HG03565 (cell line): ENCODE measurements at regions not wholly inside any gene's neighbourhood (a gene's known extent, or its start where the extent isn't known, plus 50 kb on each side); places are given as distances from the start of the nearest gene placed in this dataset.

Experiments
- ATAC-seq: cut with Tn5 transposase; IDR thresholded peaks from one replicate; pipeline ENCODE4 v1.9.1; 2021; ENCODE audit warnings: mild to moderate bottlenecking, moderate library complexity; ENCODE audit not compliant: unreplicated experiment

GRCh38 chr9:84575705-84576104 is 93.8 kb upstream of the NTRK2 start:
- no peak for ATAC-seq

DNA sequence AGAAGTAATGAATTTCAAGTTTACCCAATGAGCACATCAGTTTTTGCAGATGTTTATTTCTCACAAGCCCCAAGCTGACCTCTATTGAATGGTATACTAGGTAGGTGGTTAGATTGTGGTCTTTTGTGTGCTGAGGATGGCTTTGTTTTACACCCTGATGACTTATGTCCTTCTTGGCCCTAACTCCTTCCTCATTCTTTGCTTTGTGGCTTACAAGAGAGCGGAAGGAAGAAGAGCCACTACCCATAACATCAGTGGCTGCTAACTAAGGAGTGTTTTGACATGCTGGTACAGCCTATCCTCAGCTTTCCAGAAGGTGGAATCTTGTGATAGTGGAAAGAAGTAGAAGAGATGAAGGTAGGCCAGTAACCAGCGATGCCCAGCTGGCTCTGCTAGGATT is 85.7 kb upstream of the NTRK2 start:
- no peak for ATAC-seq

GRCh38 chr9:84586662-84587061 is 82.9 kb upstream of the NTRK2 start:
- ATAC-seq, result no peak

GRCh38 chr9:84587153-84587552 is 82.4 kb upstream of the NTRK2 start:
- ATAC-seq, result no peak

GRCh38 chr9:84589542-84589941 is 80.0 kb upstream of the NTRK2 start:
- no peak for ATAC-seq

GRCh38 chr9:84590706-84591105 is 78.8 kb upstream of the NTRK2 start:
- no peak for ATAC-seq

- no peak for ATAC-seq
Measured at GRCh38 chr9:84592918-84593317, 76.6 kb upstream of the NTRK2 start.

DNA sequence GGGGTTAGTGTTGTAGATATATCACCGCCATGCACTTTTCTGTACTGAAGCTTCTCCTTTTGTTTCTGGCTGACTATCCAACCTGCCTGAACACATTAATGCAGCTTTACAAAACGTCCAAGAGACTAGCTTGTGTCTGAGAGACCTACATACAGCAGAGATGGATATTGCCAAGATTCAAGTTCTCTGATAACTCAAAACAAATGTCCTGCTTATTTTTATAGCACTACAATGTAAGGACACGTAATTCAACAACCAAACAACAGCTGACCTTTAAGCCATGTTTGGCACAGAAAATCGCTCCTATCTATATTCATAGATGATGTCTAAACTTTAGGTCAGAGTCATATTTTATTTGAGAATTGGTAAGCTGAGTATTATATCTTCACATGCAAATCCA is 76.2 kb upstream of the NTRK2 start:
- ATAC-seq, result no peak

DNA sequence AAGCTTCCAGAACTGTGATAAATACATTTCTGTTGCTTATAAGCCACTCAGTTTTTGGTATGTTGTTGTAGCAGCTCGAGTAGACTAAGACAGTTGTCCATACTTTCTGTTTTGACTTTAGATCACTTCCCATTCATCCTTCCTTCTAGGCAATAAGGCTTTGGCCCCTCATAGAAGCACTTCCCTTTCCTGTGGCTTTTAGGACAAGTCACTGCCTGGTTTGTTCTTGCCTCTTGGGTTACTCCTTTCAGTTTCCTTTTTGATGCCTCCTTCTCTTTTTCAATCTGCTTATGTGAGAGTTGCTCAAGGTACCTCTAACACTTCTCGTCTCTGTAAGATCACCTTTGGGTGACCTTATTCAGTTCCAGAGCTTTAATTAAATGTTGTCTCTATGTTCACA is 72.4 kb upstream of the NTRK2 start:
- peak; percentile 92 for ATAC-seq

DNA sequence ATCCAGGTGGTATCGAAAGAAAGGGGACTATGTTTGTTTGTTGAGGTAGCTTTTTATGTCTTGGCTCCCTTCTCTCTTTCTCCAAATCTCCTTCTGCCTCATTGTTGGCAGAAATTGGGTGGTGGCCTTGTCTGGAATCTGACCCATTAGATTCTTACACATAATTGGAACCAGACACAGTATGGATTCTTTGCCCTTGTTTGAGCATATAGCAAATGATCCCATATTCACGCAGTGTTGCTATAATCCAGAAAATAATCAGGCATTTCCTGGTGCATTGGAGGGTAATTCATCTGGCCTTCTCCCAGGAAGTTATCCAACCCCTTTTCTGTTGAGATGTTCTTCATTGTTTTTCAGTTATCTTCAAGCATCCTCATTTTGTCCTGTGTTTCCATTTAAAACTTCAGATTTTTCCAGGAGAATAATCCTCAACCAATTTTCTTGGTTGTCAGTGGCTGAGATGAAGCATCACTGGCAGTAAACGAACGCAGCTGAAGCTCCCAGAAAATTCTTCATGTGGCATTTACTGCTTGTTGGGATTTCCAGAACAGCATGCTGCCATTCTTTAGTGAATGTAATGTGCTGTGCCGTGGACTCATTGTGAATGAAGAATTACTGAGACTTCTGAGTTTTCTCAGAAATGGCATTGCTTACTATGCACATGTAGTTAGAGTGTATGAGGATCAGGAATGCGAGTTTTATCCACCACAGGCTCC is 70.5 kb upstream of the NTRK2 start:
- no peak for ATAC-seq

- no peak for ATAC-seq
Measured at GRCh38 chr9:84600739-84601138, 68.8 kb upstream of the NTRK2 start.

DNA sequence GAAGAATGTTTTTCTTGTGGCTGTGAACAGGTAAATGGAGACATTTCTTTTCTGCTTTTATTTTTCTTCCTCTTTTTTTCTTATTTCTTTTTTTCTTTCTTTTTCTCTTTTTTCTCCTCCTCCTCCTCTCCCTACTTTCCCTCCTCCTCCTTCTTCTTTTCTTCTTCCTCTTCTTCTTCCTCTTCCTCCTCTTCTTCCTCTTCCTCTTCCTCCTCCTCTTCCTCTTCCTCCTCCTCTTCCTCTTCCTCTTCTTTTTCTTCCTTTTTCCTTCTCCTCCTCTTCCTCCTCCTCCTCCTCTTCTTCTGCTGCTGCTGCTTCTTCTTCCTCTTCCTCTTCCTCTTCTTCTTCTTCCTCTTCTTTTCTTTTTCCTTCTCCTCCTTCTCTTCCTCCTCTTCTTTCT is 65.3 kb upstream of the NTRK2 start:
- no peak for ATAC-seq

GRCh38 chr9:84609779-84610178 is 59.8 kb upstream of the NTRK2 start:
- ATAC-seq, result no peak

- no peak for ATAC-seq
Measured at GRCh38 chr9:84613431-84613830, 56.1 kb upstream of the NTRK2 start.

DNA sequence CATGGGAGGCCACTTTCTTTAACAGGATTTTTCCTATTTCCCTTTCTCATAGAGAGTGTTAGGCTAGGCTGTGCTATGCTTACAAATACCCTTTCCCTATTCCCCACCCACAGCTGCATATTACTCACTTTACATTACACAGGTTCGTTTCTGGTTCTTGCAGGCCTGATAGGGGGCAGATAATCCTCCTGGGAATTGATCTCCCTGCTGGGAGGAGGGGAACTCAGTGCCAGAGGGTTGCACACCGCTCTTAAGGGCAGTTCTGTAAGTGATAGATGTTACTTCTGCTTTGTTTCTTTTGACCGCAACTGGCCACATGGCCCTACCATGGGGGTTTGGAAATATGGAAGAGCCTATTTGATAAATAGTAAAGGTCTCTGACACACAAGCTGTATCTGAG is 54.0 kb upstream of the NTRK2 start:
- ATAC-seq, result no peak

GRCh38 chr9:84617411-84618029 is 52.0 kb upstream of the NTRK2 start:
- no peak for ATAC-seq
